Right lobe of liver (tissue), 4 donors: ENCODE measurements at regions not wholly inside any gene's neighbourhood (a gene's known extent, or its start where the extent isn't known, plus 50 kb on each side); places are given as distances from the start of the nearest gene placed in this dataset.

ENCODE experiments used
- POLR2A ChIP-seq: fragments of 450-650 bp; IDR thresholded peaks from one replicate; pipeline ENCODE4 v1.6.1; 2017; ENCODE audit warnings: antibody characterized with exemption, mild to moderate bottlenecking
- TF ChIP-seq, protein P1 (sequence below), 4 donors: fragments of 200-600 bp in 3 of 4; fragments of 450-650 bp in 1 of 4; IDR thresholded peaks; one replicate each; pipeline versions ENCODE4 v1.5.1 to v1.8.0; 2016 to 2022; ENCODE audit warnings: antibody characterized with exemption in 4 of 4, mild to moderate bottlenecking in 2 of 4
- donor health status: DM: no; HTN: no; CAD: no.
- donor health status: DM: no; HTN: no; CAD: no.
- donor health status: DM: no; HTN: yes; CAD: no.

DNA sequence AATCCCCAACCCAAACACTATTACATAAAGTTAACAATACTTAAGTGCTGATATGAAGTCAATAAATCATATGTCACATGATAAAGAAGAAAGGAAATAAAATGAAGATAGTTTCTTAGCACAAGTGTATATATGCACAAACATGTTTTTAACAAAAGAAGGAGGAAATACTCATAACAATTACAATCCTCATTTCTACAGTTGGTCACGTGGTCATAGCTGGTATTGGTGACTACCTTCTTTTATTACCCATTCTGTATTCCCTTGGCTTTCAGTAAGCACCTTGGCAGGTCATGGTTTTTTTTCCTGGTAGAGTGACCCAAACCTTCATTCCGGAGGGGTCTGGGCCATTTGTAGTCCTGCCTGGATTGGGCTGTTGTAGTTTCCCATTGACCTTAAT, 137.1 kb upstream of the KCND3 start:
- TF ChIP-seq, protein P1, sequence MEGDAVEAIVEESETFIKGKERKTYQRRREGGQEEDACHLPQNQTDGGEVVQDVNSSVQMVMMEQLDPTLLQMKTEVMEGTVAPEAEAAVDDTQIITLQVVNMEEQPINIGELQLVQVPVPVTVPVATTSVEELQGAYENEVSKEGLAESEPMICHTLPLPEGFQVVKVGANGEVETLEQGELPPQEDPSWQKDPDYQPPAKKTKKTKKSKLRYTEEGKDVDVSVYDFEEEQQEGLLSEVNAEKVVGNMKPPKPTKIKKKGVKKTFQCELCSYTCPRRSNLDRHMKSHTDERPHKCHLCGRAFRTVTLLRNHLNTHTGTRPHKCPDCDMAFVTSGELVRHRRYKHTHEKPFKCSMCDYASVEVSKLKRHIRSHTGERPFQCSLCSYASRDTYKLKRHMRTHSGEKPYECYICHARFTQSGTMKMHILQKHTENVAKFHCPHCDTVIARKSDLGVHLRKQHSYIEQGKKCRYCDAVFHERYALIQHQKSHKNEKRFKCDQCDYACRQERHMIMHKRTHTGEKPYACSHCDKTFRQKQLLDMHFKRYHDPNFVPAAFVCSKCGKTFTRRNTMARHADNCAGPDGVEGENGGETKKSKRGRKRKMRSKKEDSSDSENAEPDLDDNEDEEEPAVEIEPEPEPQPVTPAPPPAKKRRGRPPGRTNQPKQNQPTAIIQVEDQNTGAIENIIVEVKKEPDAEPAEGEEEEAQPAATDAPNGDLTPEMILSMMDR (IDR thresholded peaks at IDR 0.05), result no peak
- TF ChIP-seq POLR2A, result no peak
